ENCODE measurements at regions not wholly inside any gene's neighbourhood (a gene's known extent, or its start where the extent isn't known, plus 50 kb on each side); places are given as distances from the start of the nearest gene placed in this dataset.
A peak's percentile ranks its signal among the peaks of the same experiment; 100 is the strongest.

- DNase-seq, result no peak
Measured at GRCh38 chr6:169988769-169989550, 237.5 kb downstream of the ERMARD start.

- DNase-seq, result no peak
Measured at GRCh38 chr6:169986848-169987498, 235.6 kb downstream of the ERMARD start.

GRCh38 chr6:169986171-169986847 lies 234.9 kb downstream of the ERMARD start:
- DNase-seq, result no peak

GRCh38 chr6:169985121-169986015 lies 233.9 kb downstream of the ERMARD start:
- no peak for DNase-seq

- no peak for DNase-seq
Measured at GRCh38 chr6:169984181-169985120, 233.0 kb downstream of the ERMARD start.

- no peak for DNase-seq
Measured at GRCh38 chr6:169983651-169984050, 232.2 kb downstream of the ERMARD start.

GRCh38 chr6:169982461-169983386 lies 231.3 kb downstream of the ERMARD start:
- no peak for DNase-seq

GRCh38 chr6:169981969-169982368 lies 230.5 kb downstream of the ERMARD start:
- no peak for DNase-seq

GRCh38 chr6:169981568-169981967 lies 230.1 kb downstream of the ERMARD start:
- no peak for DNase-seq

- no peak for DNase-seq
Measured at GRCh38 chr6:169980826-169981450, 229.5 kb downstream of the ERMARD start.

- no peak for DNase-seq
Measured at GRCh38 chr6:169979873-169980432, 228.5 kb downstream of the ERMARD start.

GRCh38 chr6:169978615-169979161 lies 227.3 kb downstream of the ERMARD start:
- no peak for DNase-seq

GRCh38 chr6:169977434-169978265 lies 226.2 kb downstream of the ERMARD start:
- no peak for DNase-seq

- DNase-seq, result peak; percentile 48
Measured at GRCh38 chr6:169976301-169977081, 225.1 kb downstream of the ERMARD start.

- DNase-seq, result no peak
Measured at GRCh38 chr6:169975701-169976100, 224.3 kb downstream of the ERMARD start.

GRCh38 chr6:169975286-169975685 lies 223.9 kb downstream of the ERMARD start:
- no peak for DNase-seq

- no peak for DNase-seq
Measured at GRCh38 chr6:169974663-169975062, 223.2 kb downstream of the ERMARD start.

Measured in NK-92 treated with Interleukin-12 subunit alpha and Interleukin-12 subunit beta, amount 100 ng/mL, for 24 hours (cell line).